Spleen (tissue), 7 donors: ENCODE measurements at regions not wholly inside any gene's neighbourhood (a gene's known extent, or its start where the extent isn't known, plus 50 kb on each side); places are given as distances from the start of the nearest gene placed in this dataset.

ENCODE experiments used
- POLR2A ChIP-seq, 3 donors: fragments of 450-650 bp; IDR thresholded peaks; one replicate each; pipeline ENCODE4 v1.5.1; 2017; ENCODE audit warnings: antibody characterized with exemption in 3 of 3, mild to moderate bottlenecking in 1 of 3
- POLR2AphosphoS5 ChIP-seq, 3 donors: sonication (generic); formaldehyde crosslinking; IDR thresholded peaks; one replicate each; pipeline ENCODE4 v1.5.1; 2017; ENCODE audit warnings: antibody characterized with exemption in 3 of 3
- TF ChIP-seq, protein P1 (sequence below), 11 experiments: fragments of 200-600 bp in 7 of 11; fragments of 450-650 bp in 4 of 11; sonication (generic) in 4 of 11; IDR thresholded peaks in 8 of 11; conservative IDR thresholded peaks in 3 of 11; 1 replicate in 7 of 11; 2 replicates in 4 of 11; pipeline versions ENCODE4 v1.4.0 to v1.8.0; 2016 to 2021; ENCODE audit warnings: antibody characterized with exemption in 11 of 11, inconsistent platforms in 4 of 11, mild to moderate bottlenecking in 1 of 11
- donor health status: DM: no; HTN: no; CAD: no; lungs with moderate emphysema.
- donor health status: DM: no; HTN: no; CAD: no.
- donor health status: DM: no; HTN: no; CAD: no.

DNA sequence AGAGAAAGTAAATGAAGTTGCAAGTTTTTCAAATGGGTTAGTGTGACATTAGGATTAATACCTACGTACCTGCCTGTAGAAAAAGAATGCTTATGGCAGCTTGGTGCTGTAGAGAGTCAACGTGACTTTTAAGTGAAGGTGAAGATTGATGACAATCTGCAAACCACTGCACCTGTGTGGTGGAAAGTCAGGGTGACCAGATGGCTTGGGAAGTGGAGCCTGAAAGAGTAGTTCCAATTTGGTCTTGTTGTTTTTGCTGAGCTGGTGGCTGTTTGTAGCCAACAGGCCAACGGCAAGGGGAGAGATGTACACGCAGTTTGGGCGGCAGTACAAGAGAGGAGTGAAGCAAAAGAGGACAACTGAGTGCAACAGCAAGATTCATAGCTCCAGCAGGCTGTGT is 78.1 kb upstream of the JAK1 start:
- TF ChIP-seq, protein P1, sequence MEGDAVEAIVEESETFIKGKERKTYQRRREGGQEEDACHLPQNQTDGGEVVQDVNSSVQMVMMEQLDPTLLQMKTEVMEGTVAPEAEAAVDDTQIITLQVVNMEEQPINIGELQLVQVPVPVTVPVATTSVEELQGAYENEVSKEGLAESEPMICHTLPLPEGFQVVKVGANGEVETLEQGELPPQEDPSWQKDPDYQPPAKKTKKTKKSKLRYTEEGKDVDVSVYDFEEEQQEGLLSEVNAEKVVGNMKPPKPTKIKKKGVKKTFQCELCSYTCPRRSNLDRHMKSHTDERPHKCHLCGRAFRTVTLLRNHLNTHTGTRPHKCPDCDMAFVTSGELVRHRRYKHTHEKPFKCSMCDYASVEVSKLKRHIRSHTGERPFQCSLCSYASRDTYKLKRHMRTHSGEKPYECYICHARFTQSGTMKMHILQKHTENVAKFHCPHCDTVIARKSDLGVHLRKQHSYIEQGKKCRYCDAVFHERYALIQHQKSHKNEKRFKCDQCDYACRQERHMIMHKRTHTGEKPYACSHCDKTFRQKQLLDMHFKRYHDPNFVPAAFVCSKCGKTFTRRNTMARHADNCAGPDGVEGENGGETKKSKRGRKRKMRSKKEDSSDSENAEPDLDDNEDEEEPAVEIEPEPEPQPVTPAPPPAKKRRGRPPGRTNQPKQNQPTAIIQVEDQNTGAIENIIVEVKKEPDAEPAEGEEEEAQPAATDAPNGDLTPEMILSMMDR (IDR thresholded peaks at IDR 0.05 in 8 of 11, conservative IDR thresholded peaks at IDR 0.05 in 3 of 11) = no peak
- TF ChIP-seq POLR2AphosphoS5 (IDR thresholded peaks at IDR 0.05) (no peak), POLR2A (IDR thresholded peaks at IDR 0.05) (no peak)
